ENCODE measurements at regions not wholly inside any gene's neighbourhood (a gene's known extent, or its start where the extent isn't known, plus 50 kb on each side); places are given as distances from the start of the nearest gene placed in this dataset.

- FAIRE-seq: no peak
- intact Hi-C loops (cut with micrococcal nuclease; ENCODE audit: unreplicated experiment) (no loop called here), in situ Hi-C loops (cut with HindIII; ENCODE audit: extremely low pct_ligation_motif_present, low pct_unique_long_range_greater_than_20kb) (no loop called here)
- H3K9ac ChIP-seq (ENCODE audit: insufficient read depth, low read depth, low read length): no peak overlapping the region
- no peaks in the 10 kb centered on the region for H3K79me2 ChIP-seq (ENCODE audit: insufficient read depth, low read length)
- no peak overlapping the region for H3K4me3 ChIP-seq (replicated peaks in 1 of 3; ENCODE audit: insufficient read depth in 1 of 3, low read depth in 2 of 3, low read length in 3 of 3)
- ChIA-PET POLR2A (no interaction called here), CTCF (ENCODE audit: low intra/inter-chr PET ratio, low total read pairs) (no interaction called here)
- H4K20me1 ChIP-seq (ENCODE audit: insufficient read depth, low read length): no peaks in the 10 kb centered on the region
- WGBS (ENCODE audit: low lambda C conversion rate): 0% methylated on average over 2 of the region's 2 CpGs
- no peak overlapping the region for H3K27ac ChIP-seq (ENCODE audit: extremely low read length, insufficient read depth, low read length)
- no peak overlapping the region for H2AFZ ChIP-seq (ENCODE audit: low read length)
- no peak for ATAC-seq
- no peaks in the 10 kb centered on the region for H3K4me1 ChIP-seq (ENCODE audit: insufficient read depth, low read length)
- no peaks in the 10 kb centered on the region for H3K27me3 ChIP-seq (ENCODE audit: control insufficient read depth in 1 of 2, insufficient read depth in 2 of 2, low read length in 2 of 2)
- H3K36me3 ChIP-seq (replicated peaks in 1 of 2; ENCODE audit: control insufficient read depth in 1 of 2, insufficient read depth in 2 of 2, low read length in 2 of 2): no peaks in the 10 kb centered on the region
- no TSS peak for BruUV-seq (replicated peaks)
- H3K4me2 ChIP-seq (ENCODE audit: low read depth, low read length): no peak overlapping the region
- no peaks in the 10 kb centered on the region for H3K9me3 ChIP-seq (ENCODE audit: low read length)
- no peak for DNase-seq (ENCODE audit: low spot score)
- TF ChIP-seq ATAD3A (CRISPR knock-in tag; IDR thresholded peaks at IDR 0.05) (no peak), ZNF558 (CRISPR knock-in tag; IDR thresholded peaks at IDR 0.05; ENCODE audit: borderline replicate concordance) (no peak), TEAD2 (CRISPR knock-in tag; IDR thresholded peaks at IDR 0.05) (no peak), FOXP4 (CRISPR knock-in tag; IDR thresholded peaks at IDR 0.05) (no peak), CSRNP2 (CRISPR knock-in tag; conservative IDR thresholded peaks at IDR 0.05; ENCODE audit: low read depth) (no peak), ZNF713 (CRISPR knock-in tag; IDR thresholded peaks at IDR 0.05) (no peak), DPF2 (CRISPR knock-in tag; IDR thresholded peaks at IDR 0.05; ENCODE audit: borderline replicate concordance, low read depth) (no peak), ZNF562 (CRISPR knock-in tag; IDR thresholded peaks at IDR 0.05; ENCODE audit: borderline replicate concordance) (no peak), BRD4 (CRISPR knock-in tag; IDR thresholded peaks at IDR 0.05) (no peak)
- TF ChIP-seq, protein P1, sequence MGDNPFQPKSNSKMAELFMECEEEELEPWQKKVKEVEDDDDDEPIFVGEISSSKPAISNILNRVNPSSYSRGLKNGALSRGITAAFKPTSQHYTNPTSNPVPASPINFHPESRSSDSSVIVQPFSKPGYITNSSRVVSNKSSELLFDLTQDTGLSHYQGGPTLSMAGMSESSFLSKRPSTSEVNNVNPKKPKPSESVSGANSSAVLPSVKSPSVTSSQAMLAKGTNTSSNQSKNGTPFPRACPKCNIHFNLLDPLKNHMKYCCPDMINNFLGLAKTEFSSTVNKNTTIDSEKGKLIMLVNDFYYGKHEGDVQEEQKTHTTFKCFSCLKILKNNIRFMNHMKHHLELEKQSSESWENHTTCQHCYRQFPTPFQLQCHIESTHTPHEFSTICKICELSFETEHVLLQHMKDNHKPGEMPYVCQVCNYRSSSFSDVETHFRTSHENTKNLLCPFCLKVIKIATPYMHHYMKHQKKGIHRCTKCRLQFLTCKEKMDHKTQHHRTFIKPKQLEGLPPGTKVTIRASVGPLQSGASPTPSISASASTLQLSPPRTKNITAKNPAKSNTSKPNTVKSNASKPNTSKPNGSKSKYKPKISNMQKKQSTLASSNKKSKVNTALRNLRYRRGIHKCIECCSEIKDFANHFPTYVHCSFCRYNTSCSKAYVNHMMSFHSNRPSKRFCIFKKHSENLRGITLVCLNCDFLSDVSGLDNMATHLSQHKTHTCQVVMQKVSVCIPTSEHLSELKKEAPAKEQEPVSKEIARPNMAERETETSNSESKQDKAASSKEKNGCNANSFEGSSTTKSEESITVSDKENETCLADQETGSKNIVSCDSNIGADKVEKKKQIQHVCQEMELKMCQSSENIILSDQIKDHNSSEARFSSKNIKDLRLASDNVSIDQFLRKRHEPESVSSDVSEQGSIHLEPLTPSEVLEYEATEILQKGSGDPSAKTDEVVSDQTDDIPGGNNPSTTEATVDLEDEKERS (CRISPR knock-in tag; IDR thresholded peaks at IDR 0.05): no peak
- TF ChIP-seq, protein P2, sequence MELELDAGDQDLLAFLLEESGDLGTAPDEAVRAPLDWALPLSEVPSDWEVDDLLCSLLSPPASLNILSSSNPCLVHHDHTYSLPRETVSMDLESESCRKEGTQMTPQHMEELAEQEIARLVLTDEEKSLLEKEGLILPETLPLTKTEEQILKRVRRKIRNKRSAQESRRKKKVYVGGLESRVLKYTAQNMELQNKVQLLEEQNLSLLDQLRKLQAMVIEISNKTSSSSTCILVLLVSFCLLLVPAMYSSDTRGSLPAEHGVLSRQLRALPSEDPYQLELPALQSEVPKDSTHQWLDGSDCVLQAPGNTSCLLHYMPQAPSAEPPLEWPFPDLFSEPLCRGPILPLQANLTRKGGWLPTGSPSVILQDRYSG (CRISPR knock-in tag; IDR thresholded peaks at IDR 0.05): no peak
- TF ChIP-seq, protein P3, sequence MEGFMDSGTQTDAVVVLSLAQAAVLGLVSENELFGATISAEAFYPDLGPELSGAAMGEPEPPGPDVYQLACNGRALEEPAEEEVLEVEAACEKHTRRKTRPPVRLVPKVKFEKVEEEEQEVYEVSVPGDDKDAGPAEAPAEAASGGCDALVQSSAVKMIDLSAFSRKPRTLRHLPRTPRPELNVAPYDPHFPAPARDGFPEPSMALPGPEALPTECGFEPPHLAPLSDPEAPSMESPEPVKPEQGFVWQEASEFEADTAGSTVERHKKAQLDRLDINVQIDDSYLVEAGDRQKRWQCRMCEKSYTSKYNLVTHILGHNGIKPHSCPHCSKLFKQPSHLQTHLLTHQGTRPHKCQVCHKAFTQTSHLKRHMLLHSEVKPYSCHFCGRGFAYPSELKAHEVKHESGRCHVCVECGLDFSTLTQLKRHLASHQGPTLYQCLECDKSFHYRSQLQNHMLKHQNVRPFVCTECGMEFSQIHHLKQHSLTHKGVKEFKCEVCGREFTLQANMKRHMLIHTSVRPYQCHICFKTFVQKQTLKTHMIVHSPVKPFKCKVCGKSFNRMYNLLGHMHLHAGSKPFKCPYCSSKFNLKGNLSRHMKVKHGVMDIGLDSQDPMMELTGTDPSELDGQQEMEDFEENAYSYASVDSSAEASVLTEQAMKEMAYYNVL (CRISPR knock-in tag; IDR thresholded peaks at IDR 0.05; ENCODE audit: borderline replicate concordance): no peak
Measured at GRCh38 chrX:23570674-23571343, 96.5 kb upstream of the PRDX4 start.

Measured in HepG2 (cell line).